B cell (primary cell): ENCODE measurements at regions not wholly inside any gene's neighbourhood (a gene's known extent, or its start where the extent isn't known, plus 50 kb on each side); places are given as distances from the start of the nearest gene placed in this dataset.

Experiments
- ATAC-seq: fragments of 200-7000 bp; cut with Tn5 transposase; one replicate; pipeline ENCODE4 v1.10.0; 2021; ENCODE audit warnings: low read depth, mild to moderate bottlenecking, moderate number of reproducible peaks, moderate library complexity
- CTCF ChIA-PET: fragments of 350-600 bp; sonication (Branson Sonifier 250); formaldehyde crosslinking; loops from one replicate; lab custom pipeline; 2021; ENCODE audit warnings: antibody characterized with exemption, inconsistent platforms; lab: Charles Lee
- POLR2A ChIA-PET: fragments of 350-600 bp; sonication (Branson Sonifier 250); formaldehyde crosslinking; loops from one replicate; lab custom pipeline; 2021; ENCODE audit warnings: antibody characterized with exemption; lab: Charles Lee
- DNase-seq: peaks from one replicate; pipeline ENCODE4 v3.0.0; 2013
- H2AFZ ChIP-seq: 2 replicates; pipeline ENCODE4 v1.6.1; 2012; ENCODE audit warnings: mild to moderate bottlenecking, low read depth, low read length; ENCODE audit not compliant: insufficient read depth, poor library complexity, severe bottlenecking
- H3K27ac ChIP-seq, 2 donors: 1 replicate in 1 of 2; 2 replicates in 1 of 2; pipeline ENCODE4 v1.5.1; 2012 to 2013; ENCODE audit warnings: low read length in 2 of 2, mild to moderate bottlenecking in 2 of 2, moderate library complexity in 1 of 2
- H3K27me3 ChIP-seq, 4 experiments: fragments of 200-600 bp in 1 of 4; sonication (generic) in 1 of 4; replicated peaks in 1 of 4; 1 replicate in 2 of 4; 2 replicates in 2 of 4; pipeline versions ENCODE4 v1.6.1 to v1.7.0; 2013 to 2016; ENCODE audit warnings: low read length in 3 of 4, mild to moderate bottlenecking in 2 of 4, mixed read lengths in 1 of 4, moderate library complexity in 1 of 4; ENCODE audit not compliant: insufficient read depth in 4 of 4, control insufficient read depth in 3 of 4; ENCODE audit errors: control extremely low read depth in 1 of 4
- H3K36me3 ChIP-seq, 2 experiments: replicated peaks in 1 of 2; 1 replicate in 1 of 2; 2 replicates in 1 of 2; pipeline versions ENCODE4 v1.6.1 to v1.7.1; 2013; ENCODE audit warnings: low read length in 1 of 2; ENCODE audit not compliant: insufficient read depth in 2 of 2, control insufficient read depth in 1 of 2; ENCODE audit errors: control extremely low read depth in 1 of 2, extremely low read depth in 1 of 2
- H3K4me1 ChIP-seq, 2 donors: fragments of 200-600 bp in 1 of 2; sonication (generic) in 1 of 2; 1 replicate in 1 of 2; 2 replicates in 1 of 2; pipeline versions ENCODE4 v1.5.1 to v1.6.1; 2013 to 2017; ENCODE audit warnings: low read length in 2 of 2; ENCODE audit not compliant: control insufficient read depth in 2 of 2, insufficient read depth in 2 of 2
- H3K4me2 ChIP-seq: replicated peaks from 2 replicates; pipeline ENCODE3; 2012; ENCODE audit warnings: mild to moderate bottlenecking, low read depth, low read length; ENCODE audit not compliant: poor library complexity, severe bottlenecking
- H3K4me3 ChIP-seq, 5 experiments: fragments of 200-600 bp in 1 of 5; sonication (generic) in 1 of 5; 1 replicate in 3 of 5; 2 replicates in 2 of 5; pipeline versions ENCODE4 v1.5.1 to v1.7.0; 2011 to 2016; ENCODE audit warnings: low read length in 4 of 5, mild to moderate bottlenecking in 4 of 5, low read depth in 2 of 5, control low read depth in 1 of 5, moderate library complexity in 1 of 5; ENCODE audit not compliant: insufficient read depth in 1 of 5; ENCODE audit errors: control extremely low read depth in 1 of 5, extremely low read depth in 1 of 5
- H3K79me2 ChIP-seq: fragments of 200-600 bp; sonication (generic); one replicate; pipeline ENCODE4 v1.6.0; 2016; ENCODE audit warnings: low read length; ENCODE audit not compliant: control insufficient read depth, insufficient read depth
- H3K9ac ChIP-seq: fragments of 200-600 bp; sonication (generic); 2 replicates; pipeline ENCODE4 v1.6.1; 2017; ENCODE audit warnings: mild to moderate bottlenecking, low read length, moderate library complexity
- H3K9me3 ChIP-seq, 3 donors: one replicate each; pipeline versions ENCODE4 v1.6.1 to v1.7.1; 2013; ENCODE audit warnings: low read length in 2 of 3; ENCODE audit not compliant: control insufficient read depth in 2 of 3, insufficient read depth in 1 of 3; ENCODE audit errors: control extremely low read depth in 1 of 3
- H4K20me1 ChIP-seq: 2 replicates; pipeline ENCODE4 v1.6.0; 2012; ENCODE audit warnings: mild to moderate bottlenecking, low read length; ENCODE audit not compliant: insufficient read depth, control insufficient read depth, poor library complexity, severe bottlenecking
- H3K27ac Mint-ChIP-seq: one replicate; pipeline ENCODE4 v1.8.0; 2021; ENCODE audit warnings: mixed read lengths
- H3K27me3 Mint-ChIP-seq: one replicate; pipeline ENCODE4 v1.8.0; 2021; ENCODE audit warnings: mixed read lengths
- H3K4me1 Mint-ChIP-seq: one replicate; pipeline ENCODE4 v1.8.0; 2021; ENCODE audit warnings: mixed read lengths
- H3K4me3 Mint-ChIP-seq: one replicate; pipeline ENCODE4 v1.8.0; 2021; ENCODE audit warnings: mixed read lengths
- H3K9me3 Mint-ChIP-seq: one replicate; pipeline ENCODE4 v1.8.0; 2022; ENCODE audit warnings: mixed read lengths; ENCODE audit not compliant: insufficient read depth
- EZH2 ChIP-seq: IDR thresholded peaks from 2 replicates; pipeline ENCODE4 v1.6.1; 2012; ENCODE audit warnings: borderline replicate concordance, low read depth, mild to moderate bottlenecking, moderate library complexity, low read length; ENCODE audit not compliant: insufficient read depth, poor library complexity, severe bottlenecking
- WGBS: methylation state at CpG from one replicate; pipeline ENCODE4 v1.1.5; 2013; ENCODE audit warnings: missing lambda C conversion rate; ENCODE audit not compliant: insufficient coverage; 5-methylcytosine and 5-hydroxymethylcytosine counted together
- intact Hi-C: fragments of 100-400 bp; cut with micrococcal nuclease; formaldehyde crosslinking; loops from one replicate; pipeline ENCODE4 v1.10.0; 2022
- TF ChIP-seq, protein P1 (sequence below): fragments of 200-600 bp; IDR thresholded peaks from one replicate; pipeline ENCODE4 v1.8.0; 2022; ENCODE audit warnings: antibody characterized with exemption, mild to moderate bottlenecking

DNA sequence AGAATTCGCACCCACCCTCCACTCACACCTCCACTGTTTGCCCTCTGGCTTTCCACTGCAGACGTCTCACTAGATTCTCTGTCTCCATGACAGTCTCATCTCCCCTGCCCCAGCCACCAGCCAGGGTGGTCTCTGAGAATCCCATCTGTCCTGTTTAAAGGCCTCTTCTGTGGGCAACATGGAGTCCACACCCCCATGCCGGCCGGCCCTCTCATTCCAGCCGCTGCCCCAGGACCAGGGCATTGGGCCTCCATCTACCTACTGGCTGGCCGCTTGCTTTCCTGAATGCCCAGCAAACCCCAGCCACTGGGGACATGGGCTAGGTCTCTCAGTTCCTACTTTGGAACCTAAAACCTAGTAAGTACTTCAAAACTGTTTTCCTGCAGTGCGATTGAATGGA is 65.6 kb upstream of the RUFY1 start:
- Mint-ChIP-seq H3K4me3 (no peak overlapping the region), H3K27ac (no peak overlapping the region), H3K9me3 (peaks cover 1% of the 10 kb centered on the region), H3K4me1 (no peaks in the 10 kb centered on the region), H3K27me3 (peaks cover 7% of the 10 kb centered on the region)
- intact Hi-C loops, result no loop called here
- H3K9me3 ChIP-seq, result peaks cover 0 to 2% (median 0%) of the 10 kb centered on the region in 3 donors
- no peaks in the 10 kb centered on the region for H3K4me1 ChIP-seq
- ATAC-seq (no peak), DNase-seq (no peak)
- no peak overlapping the region for H3K27ac ChIP-seq
- no peak overlapping the region for H3K4me2 ChIP-seq
- no peak overlapping the region for H2AFZ ChIP-seq
- 98% methylated on average over 6 of the region's 7 CpGs for WGBS
- H3K27me3 ChIP-seq, result no peaks in the 10 kb centered on the region
- CTCF ChIA-PET, result no interaction called here
- H3K36me3 ChIP-seq, result no peaks in the 10 kb centered on the region
- H3K4me3 ChIP-seq, result no peak overlapping the region
- H4K20me1 ChIP-seq, result no peaks in the 10 kb centered on the region
- no peaks in the 10 kb centered on the region for H3K79me2 ChIP-seq
- POLR2A ChIA-PET, result no interaction called here
- H3K9ac ChIP-seq, result no peak overlapping the region
- no peak for TF ChIP-seq EZH2
- TF ChIP-seq, protein P1, sequence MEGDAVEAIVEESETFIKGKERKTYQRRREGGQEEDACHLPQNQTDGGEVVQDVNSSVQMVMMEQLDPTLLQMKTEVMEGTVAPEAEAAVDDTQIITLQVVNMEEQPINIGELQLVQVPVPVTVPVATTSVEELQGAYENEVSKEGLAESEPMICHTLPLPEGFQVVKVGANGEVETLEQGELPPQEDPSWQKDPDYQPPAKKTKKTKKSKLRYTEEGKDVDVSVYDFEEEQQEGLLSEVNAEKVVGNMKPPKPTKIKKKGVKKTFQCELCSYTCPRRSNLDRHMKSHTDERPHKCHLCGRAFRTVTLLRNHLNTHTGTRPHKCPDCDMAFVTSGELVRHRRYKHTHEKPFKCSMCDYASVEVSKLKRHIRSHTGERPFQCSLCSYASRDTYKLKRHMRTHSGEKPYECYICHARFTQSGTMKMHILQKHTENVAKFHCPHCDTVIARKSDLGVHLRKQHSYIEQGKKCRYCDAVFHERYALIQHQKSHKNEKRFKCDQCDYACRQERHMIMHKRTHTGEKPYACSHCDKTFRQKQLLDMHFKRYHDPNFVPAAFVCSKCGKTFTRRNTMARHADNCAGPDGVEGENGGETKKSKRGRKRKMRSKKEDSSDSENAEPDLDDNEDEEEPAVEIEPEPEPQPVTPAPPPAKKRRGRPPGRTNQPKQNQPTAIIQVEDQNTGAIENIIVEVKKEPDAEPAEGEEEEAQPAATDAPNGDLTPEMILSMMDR, result no peak

DNA sequence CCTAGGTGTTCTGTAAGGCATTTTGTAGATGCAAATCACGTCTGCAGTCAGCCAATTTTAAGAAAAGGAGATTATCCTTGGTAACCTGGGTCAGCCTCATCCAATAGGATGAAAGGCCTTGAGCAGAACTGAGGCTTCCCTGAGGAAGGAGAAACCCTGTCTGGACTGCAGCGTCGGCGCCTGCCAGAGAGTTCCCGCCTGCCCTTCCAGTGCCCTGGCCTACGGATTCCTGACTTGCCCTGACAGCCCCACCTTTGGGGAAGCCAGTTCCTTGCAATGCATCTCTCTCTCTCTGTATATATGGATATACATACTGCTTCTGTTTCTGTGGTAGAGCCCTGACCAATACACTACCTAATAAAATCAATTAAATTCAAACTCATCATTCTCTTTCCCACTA is 66.2 kb upstream of the RUFY1 start:
- Histone ChIP-seq H3K36me3 (no peaks in the 10 kb centered on the region), H3K9me3 (peaks cover 0 to 2% (median 0%) of the 10 kb centered on the region in 3 donors), H3K79me2 (no peaks in the 10 kb centered on the region), H3K27me3 (no peaks in the 10 kb centered on the region), H3K4me3 (no peak overlapping the region), H3K9ac (no peak overlapping the region), H2AFZ (no peak overlapping the region), H4K20me1 (no peaks in the 10 kb centered on the region), H3K27ac (no peak overlapping the region), H3K4me2 (no peak overlapping the region), H3K4me1 (no peaks in the 10 kb centered on the region)
- TF ChIP-seq, protein P1, result no peak
- TF ChIP-seq EZH2, result no peak
- Mint-ChIP-seq H3K4me3 (no peak overlapping the region), H3K27me3 (peaks cover 7% of the 10 kb centered on the region), H3K27ac (no peak overlapping the region), H3K4me1 (no peaks in the 10 kb centered on the region), H3K9me3 (peaks cover 2% of the 10 kb centered on the region)
- POLR2A ChIA-PET, result no interaction called here
- CTCF ChIA-PET, result no interaction called here
- no peak for ATAC-seq
- intact Hi-C loops, result no loop called here
- DNase-seq, result no peak
- WGBS, result 94% methylated on average over 5 of the region's 6 CpGs
